ENCODE measurements at regions not wholly inside any gene's neighbourhood (a gene's known extent, or its start where the extent isn't known, plus 50 kb on each side); places are given as distances from the start of the nearest gene placed in this dataset.

DNA sequence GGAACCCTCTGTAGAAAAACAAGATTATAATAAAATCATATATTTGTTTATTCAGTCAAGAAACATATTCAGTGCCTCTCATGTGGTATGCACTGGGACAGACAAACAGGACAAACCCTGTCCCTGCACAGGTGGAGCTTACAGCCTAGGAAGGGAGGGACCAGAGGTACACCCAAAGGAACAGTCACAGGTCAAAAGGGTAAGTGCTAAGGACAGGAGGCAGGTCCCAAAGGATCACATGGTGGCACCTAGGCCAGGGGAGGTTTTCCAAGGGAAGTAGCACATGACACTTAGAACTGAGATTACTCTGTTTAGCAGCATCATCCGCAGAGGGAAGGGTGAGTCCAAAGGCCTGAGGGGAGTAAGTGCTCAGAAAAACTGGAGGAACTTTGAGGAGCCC is 254.4 kb upstream of the ARRDC4 start:
- in situ Hi-C loops (cut with HindIII; ENCODE audit: low sequenced_read_pairs), result no loop called here

DNA sequence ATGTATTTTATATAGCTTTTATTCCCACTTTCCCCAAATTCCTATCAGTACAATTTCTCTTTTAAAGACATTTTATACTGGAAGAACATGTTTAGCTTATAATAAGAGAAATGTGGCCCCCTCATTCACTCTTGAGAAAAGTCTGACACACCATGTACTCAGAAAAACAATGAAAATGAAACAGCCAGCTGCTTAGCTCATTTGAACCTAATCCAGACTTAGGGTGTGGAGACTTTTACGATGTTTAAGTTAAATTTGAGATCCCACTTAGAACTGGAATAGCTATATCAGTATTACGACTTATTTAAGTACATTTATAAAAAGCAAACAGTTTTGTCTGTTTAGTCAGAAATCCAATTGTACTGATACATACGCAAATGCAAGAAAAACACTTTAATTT is 252.3 kb upstream of the ARRDC4 start:
- in situ Hi-C loops (cut with HindIII; ENCODE audit: low sequenced_read_pairs), result no loop called here
- no peak for DNase-seq (ENCODE audit: low spot score)

More for the DNA sequence above, 254.4 kb upstream of the ARRDC4 start:
- no peak for DNase-seq (ENCODE audit: low spot score)

DNA sequence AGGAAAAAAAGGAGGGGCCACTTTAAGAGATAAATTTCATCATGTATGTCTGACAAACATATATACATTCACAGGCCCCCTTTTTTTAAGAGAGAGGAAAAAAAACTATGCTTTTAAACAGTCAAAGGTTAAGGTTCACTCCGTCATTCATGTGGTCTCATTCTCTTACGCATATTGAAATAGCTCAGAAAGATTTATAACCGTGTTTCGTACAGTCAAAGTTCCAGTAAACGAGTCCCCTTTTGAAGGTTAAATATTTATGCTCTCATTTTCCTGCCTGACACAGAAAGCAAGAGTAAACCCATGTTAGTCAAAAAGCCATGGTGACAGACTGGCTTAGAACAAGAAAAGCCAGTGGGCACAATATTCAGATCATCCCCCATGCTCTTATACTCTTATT is 248.0 kb upstream of the ARRDC4 start:
- no peak for DNase-seq (ENCODE audit: low spot score)
- in situ Hi-C loops (cut with HindIII; ENCODE audit: low sequenced_read_pairs), result no loop called here

DNA sequence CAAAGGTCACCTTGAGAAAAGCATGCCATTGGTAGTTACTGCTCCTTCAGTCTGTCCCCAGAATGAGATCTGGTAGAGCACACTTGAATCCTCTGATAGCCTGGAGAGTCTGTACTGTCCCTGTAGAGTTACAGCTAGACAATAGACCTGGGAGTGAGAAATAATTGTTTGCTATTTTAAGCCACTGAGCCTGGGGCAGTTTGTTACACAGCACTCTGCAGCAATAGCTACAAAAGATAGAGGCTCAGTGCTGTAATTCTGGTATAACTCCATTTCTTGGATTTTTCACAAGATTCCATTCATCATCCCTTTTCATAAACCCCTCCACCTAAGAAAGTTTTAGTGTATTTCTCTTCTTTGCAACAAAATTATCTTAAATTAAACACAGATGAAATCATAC is 242.7 kb upstream of the ARRDC4 start:
- in situ Hi-C loops (cut with HindIII; ENCODE audit: low sequenced_read_pairs), result no loop called here
- DNase-seq (ENCODE audit: low spot score), result no peak

DNA sequence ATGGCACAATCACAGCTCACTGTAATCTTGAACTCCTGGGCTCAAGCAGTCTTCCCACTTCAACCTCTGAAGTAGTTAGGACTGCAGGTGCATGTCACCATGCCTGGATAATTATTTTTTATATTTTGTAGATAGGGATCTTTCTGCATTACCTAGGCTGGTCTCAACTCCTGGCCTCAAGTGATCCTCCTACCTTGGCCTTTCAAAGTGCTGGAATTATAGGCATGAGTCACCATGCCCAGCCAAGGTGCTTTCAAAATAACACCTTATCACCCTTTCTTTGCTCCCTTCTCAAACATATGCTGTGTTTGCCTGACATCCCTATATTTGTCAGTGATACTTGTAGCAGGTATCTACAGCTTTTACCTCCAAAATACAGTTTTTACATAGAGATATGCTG is 242.0 kb upstream of the ARRDC4 start:
- in situ Hi-C loops (cut with HindIII; ENCODE audit: low sequenced_read_pairs), result no loop called here
- no peak for DNase-seq (ENCODE audit: low spot score)

DNA sequence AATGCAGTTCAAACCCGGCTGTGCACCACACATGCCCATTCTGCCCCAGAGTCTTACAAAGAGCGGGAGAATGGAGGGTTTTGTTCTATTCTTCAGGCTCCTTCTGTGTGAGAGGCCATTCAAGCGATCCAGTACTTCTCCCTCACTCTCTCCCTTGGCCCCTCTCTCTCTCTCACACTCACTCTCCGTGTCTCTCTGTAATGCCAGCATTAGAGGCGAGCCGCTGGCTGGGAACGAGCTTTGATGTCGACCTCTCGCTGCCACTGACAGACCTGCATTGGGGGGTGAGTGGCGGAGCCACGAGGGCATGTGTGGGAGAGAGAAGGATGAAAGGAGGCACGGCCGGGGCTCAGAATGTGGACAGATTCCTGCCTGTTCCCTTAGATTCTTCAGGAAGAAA is 231.7 kb upstream of the ARRDC4 start:
- in situ Hi-C loops (cut with HindIII; ENCODE audit: low sequenced_read_pairs), result no loop called here
- no peak for DNase-seq (ENCODE audit: low spot score)

DNA sequence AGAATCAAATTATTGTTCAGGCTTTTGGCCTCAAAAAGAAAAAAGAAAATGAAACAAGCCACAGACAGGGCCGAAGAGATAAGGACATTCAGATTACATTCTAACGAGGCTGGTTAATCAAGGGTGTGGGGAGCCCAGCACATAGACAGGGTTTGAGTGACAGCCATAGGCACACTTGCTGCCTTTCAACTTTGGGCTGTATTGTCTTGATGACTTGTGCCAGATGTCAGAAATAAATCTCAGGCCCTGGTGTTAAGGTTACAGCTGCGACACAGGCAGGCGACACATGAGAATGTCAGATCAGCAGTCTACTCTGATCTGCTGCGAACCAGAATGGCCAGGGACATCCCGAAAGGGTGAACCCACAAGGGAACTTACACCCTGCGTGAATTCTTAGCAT is 231.2 kb upstream of the ARRDC4 start:
- in situ Hi-C loops (cut with HindIII; ENCODE audit: low sequenced_read_pairs), result no loop called here
- no peak for DNase-seq (ENCODE audit: low spot score)

DNA sequence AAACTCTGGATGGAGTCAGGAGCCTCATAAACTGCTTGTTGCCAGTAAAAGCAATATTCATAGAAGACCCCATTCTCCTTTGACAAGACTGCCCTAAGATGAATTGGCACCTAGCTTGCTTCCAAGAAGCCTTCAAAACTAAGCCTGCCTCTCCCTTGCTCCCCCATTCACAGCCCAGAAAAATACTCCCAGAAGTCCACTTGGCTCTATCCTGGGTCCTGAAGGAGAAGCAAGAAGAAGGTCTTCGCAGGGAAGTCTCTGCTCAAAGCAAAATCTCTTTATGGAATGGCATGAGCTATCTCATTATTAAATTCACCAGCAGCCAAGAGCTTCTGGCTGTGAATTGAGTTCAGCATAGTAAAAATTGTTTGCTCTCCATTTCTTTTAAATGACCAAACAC is 230.2 kb upstream of the ARRDC4 start:
- in situ Hi-C loops (cut with HindIII; ENCODE audit: low sequenced_read_pairs), result no loop called here
- DNase-seq (ENCODE audit: low spot score), result no peak

DNA sequence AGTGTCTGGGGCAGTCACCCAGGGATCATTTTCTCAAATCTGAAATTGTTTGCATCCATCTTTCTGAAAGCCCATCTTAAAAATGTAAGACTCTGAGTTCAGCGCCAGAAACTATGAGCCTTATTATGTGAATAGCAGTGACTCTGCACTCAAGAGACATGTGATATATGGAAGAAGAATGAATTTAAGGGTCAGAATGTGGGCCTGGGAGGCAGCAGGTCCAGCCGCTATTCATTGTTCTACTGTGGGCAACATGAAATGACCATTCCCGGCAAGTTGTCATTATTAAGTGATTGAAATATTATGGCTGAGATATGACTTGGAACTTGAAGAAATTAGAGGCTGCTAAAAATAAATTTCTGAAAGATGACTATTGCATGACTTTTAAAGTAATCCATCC is 228.6 kb upstream of the ARRDC4 start:
- in situ Hi-C loops (cut with HindIII; ENCODE audit: low sequenced_read_pairs), result no loop called here
- DNase-seq (ENCODE audit: low spot score), result no peak

DNA sequence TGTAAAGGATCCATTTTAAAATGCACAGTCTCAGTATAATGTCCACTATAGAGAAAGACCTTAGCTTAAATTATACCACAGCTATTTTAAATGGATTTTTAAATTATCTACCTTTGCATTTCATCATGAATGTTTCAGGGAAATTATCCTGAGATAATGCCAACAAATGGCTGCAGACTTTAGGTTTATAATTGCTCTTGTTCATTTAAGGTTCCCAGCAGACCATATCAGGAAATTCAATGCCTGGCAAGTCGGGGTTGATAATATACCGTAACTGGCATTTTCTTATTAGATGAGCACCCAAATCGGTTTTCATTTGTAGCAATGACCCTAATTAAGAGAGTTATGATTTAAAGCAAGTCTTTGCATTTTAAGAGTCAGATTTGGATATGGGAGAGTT is 227.1 kb upstream of the ARRDC4 start:
- in situ Hi-C loops (cut with HindIII; ENCODE audit: low sequenced_read_pairs), result no loop called here
- no peak for DNase-seq (ENCODE audit: low spot score)

DNA sequence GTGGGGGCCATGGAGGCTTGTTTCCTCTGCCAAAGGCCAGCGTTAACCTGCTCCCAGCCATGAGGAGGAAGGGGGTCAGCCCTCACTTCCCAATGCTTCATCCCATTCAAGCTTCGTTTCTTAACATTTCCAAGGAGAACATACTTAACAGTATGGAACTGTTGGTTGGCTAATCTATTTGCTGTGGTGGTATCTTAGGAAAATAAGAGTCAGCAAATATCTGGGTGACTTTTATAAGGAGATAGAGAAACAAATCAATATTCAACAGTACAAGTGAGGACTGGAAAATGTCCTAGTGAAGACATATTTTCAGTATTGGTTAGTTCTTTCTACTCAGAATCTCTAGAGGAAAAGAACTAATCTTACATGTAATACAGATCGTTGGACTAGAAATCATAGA is 223.8 kb upstream of the ARRDC4 start:
- no peak for DNase-seq (ENCODE audit: low spot score)
- in situ Hi-C loops (cut with HindIII; ENCODE audit: low sequenced_read_pairs), result no loop called here

DNA sequence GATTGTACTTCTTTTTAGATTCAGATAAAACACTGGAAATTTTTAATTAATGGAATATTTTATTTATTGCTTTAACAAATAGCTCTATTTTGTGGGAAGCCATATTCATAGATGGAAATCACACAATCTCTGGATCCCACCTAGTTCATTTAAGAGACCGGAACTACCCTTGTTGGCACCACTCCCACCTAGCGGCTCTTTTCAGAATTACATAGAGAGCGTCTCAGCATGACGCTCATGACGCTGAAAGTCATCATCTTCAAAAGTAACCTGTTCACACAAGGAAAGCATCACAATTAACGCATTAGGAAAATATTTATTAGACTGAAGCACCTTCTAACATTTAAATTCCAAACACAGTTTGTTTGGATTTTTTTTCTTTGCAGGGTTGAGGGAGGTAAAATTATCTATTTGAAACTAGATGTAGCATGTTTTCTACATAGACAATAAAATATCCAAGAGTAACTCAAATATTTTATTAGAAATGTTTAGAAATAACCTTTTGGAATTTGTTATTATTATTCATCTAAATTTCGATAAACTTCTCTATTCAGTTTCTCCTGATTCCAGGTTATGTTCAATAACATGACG is 214.9 kb upstream of the ARRDC4 start:
- in situ Hi-C loops (cut with HindIII; ENCODE audit: low sequenced_read_pairs), result no loop called here

DNA sequence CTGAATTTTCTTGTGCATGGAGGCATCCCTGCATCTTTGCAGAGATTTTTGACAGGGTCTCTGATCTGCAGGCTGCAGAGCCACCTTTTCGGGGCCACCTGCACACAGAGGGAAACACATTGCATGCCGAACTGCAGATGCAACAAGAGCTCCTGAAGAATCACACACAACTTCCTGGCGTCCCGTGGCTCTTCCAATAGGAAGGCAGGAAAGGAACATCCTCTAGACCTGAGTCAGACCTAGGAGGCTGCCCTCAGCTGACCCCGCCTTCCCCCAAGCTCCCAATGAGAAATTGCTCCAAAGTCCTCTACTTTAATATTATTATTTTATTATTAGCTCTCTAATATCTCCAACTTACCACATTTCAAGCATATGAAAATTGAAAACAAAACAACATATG is 213.2 kb upstream of the ARRDC4 start:
- in situ Hi-C loops (cut with HindIII; ENCODE audit: low sequenced_read_pairs), result no loop called here
- DNase-seq (ENCODE audit: low spot score), result no peak

More for the DNA sequence above, 214.9 kb upstream of the ARRDC4 start:
- DNase-seq (ENCODE audit: low spot score), result no peak

DNA sequence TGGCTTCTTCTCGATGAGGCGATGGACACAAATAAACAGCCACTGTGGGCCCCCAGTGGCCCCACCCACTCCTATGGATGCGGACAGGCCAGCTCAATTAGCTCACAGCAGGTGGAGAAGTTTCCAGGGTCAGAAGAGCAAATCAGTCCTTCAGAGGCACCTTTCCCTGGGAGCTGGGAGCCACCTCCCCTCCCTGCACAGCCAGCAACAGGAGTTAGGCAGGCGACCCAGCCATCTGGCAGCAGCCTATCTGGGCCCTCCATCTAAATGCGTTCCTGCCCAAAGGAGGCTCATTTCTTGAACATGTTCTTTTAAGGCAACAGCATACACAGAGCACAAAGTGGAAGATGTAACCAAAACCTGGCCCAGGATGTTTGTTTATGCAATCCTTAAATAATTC is 211.9 kb upstream of the ARRDC4 start:
- no peak for DNase-seq (ENCODE audit: low spot score)
- in situ Hi-C loops (cut with HindIII; ENCODE audit: low sequenced_read_pairs), result no loop called here

DNA sequence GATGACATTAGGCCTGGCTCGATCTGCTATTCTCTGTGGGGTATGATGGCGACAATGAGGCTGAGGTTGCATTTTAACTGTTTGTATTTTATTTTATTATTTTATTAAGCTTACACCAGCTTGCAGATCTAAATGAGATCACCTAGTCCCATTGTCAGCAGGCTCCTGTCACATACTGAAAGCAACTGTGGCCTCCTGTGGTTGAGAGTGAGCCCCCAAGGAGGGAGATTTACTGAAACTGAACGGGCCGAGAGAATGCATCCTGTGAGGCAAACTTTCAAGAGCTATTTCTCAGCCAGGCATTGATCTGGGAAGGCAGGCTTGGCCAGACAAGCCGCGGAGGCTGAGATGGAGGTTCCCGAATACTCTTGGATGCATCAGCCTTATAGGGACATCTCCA is 210.4 kb upstream of the ARRDC4 start:
- no peak for DNase-seq (ENCODE audit: low spot score)
- in situ Hi-C loops (cut with HindIII; ENCODE audit: low sequenced_read_pairs), result no loop called here

DNA sequence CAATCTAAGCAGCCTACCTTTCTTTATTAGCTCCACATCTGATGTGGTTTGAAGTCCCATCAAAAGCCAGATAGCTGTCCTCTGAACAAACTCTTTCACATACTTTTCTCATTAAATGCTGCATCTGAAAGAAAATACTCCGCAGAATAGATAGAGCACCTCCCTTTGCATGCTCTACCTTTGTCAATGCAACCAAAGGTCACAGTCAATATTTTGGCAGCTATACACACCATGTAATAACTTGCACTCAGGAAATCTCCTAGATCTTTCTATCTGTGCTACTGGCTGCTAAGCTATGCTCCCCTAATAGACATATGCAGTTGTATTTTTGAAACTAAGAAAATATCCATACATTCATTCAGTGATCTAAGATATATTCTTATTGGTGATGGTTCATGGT is 204.8 kb upstream of the ARRDC4 start:
- DNase-seq (ENCODE audit: low spot score), result no peak
- in situ Hi-C loops (cut with HindIII; ENCODE audit: low sequenced_read_pairs), result no loop called here

DNA sequence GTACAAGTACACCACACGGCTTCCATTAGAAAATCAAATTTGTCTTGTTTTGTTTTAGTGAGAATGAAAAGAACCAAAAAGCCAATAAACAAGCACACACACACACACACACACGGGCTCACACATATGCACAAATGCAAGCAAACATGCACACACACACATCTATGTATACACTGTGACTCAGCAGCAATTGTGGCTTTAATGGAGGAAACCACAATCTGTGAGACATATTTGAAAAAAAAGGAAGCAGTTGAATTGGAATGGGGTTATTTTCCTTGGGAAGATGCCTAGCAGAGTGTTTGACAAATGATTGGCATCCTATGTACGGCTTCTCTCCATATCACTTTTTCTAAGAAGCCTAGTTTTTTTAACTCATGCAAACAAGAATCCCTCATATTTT is 201.1 kb upstream of the ARRDC4 start:
- in situ Hi-C loops (cut with HindIII; ENCODE audit: low sequenced_read_pairs), result no loop called here
- no peak for DNase-seq (ENCODE audit: low spot score)

DNA sequence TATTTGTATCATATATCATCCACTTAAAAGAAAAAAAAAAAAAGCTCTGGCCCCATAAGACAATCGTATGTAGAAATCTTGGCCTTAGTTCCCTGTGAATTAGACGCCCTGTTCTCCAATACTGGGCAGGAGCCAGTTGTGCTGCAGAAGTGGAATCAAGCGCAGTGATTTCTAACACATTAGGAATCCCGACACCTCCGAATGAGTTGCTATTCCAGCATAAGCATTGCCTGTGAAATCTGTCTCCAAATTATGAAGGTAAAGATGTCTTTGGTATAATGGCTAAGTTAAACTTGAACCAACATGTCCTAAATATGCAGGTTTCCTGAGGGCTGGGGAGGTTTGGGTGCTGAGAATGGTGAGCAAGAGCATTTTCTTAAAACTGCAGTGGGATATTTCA is 199.4 kb upstream of the ARRDC4 start:
- no peak for DNase-seq (ENCODE audit: low spot score)
- in situ Hi-C loops (cut with HindIII; ENCODE audit: low sequenced_read_pairs), result no loop called here

DNA sequence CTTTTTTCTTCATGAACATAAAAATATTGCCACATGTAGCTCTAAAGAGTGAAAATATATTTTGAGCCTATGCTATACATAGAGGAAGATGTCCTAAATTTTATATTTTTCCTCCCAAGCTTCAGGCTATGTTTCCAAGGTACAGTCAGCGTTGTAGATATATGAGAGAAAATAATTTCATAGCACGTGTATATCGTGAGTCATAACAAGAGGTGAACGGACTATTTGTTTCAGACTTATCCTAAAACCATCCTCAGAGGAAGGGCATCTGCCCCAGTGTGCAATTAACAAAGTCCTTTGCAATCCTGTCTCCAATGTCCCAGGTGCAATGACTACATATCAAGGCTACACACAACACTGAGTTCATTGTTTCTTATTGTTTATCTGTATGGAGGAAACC is 177.3 kb upstream of the ARRDC4 start:
- in situ Hi-C loops (cut with HindIII; ENCODE audit: low sequenced_read_pairs), result no loop called here
- no peak for DNase-seq (ENCODE audit: low spot score)

DNA sequence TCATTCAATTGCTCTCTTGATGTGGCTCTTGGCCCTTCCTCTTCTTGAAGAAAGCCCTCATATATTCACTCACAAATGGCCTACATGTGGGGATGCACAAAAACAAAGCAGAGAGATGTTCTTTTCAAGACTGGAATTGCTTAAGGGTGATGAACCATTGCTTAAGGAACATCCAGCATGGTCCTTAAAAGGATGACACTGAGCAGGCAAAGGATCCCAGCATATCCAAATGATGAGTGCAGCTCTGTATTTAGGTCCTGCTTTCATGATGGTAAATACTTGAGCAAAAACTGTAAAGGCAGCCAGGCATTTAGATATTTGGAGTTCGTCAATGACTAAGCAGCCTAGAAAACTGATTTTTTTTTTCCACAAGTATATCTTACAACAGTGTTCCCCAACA is 173.8 kb upstream of the ARRDC4 start:
- in situ Hi-C loops (cut with HindIII; ENCODE audit: low sequenced_read_pairs), result no loop called here
- DNase-seq (ENCODE audit: low spot score), result no peak

DNA sequence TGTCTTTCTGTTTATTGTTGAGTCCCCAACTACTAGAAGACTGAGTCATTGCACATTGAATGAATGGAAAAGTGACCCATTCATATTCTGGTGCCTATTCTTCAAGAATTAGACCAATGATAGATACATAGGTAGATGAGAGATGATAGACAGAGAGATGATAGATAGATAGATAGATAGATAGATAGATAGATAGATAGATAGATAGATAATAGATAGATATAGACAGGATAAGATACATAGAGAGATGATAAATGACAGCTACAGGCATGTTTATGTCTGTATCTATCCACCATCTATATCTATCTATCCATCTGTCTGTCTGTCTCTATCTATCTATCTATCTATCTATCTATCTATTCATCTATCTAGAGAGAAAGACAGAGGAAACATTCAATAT is 170.3 kb upstream of the ARRDC4 start:
- in situ Hi-C loops (cut with HindIII; ENCODE audit: low sequenced_read_pairs), result no loop called here
- DNase-seq (ENCODE audit: low spot score), result no peak
